ENCODE measurements at regions not wholly inside any gene's neighbourhood (a gene's known extent, or its start where the extent isn't known, plus 50 kb on each side); places are given as distances from the start of the nearest gene placed in this dataset.

- no peak for DNase-seq
These were observed 524.7 kb upstream of the MCTP2 start for GRCh38 chr15:93706495-93707292.

GRCh38 chr15:93705753-93706455 lies 525.5 kb upstream of the MCTP2 start:
- DNase-seq: no peak

- no peak for DNase-seq
These were observed 528.1 kb upstream of the MCTP2 start for GRCh38 chr15:93703092-93703739.

GRCh38 chr15:93700051-93700450 lies 531.3 kb upstream of the MCTP2 start:
- DNase-seq: no peak

- no peak for DNase-seq
These were observed 537.3 kb upstream of the MCTP2 start for GRCh38 chr15:93694033-93694432.

- no peak for DNase-seq
These were observed 547.7 kb upstream of the MCTP2 start for GRCh38 chr15:93683651-93684050.

GRCh38 chr15:93671387-93671943 lies 559.9 kb upstream of the MCTP2 start:
- DNase-seq: no peak

- DNase-seq: no peak
These were observed 560.4 kb upstream of the MCTP2 start for GRCh38 chr15:93670931-93671330.

- no peak for DNase-seq
These were observed 567.0 kb upstream of the MCTP2 start for GRCh38 chr15:93664213-93664956.

- DNase-seq: no peak
These were observed 569.0 kb upstream of the MCTP2 start for GRCh38 chr15:93662162-93662885.

GRCh38 chr15:93658026-93658816 lies 569.2 kb upstream of the RGMA start:
- no peak for DNase-seq

- no peak for DNase-seq
These were observed 567.0 kb upstream of the RGMA start for GRCh38 chr15:93656041-93656440.

GRCh38 chr15:93649691-93650235 lies 560.8 kb upstream of the RGMA start:
- DNase-seq: no peak

- DNase-seq: no peak
These were observed 557.2 kb upstream of the RGMA start for GRCh38 chr15:93646193-93646592.

- no peak for DNase-seq
These were observed 556.6 kb upstream of the RGMA start for GRCh38 chr15:93645594-93645993.

GRCh38 chr15:93644595-93644994 lies 555.6 kb upstream of the RGMA start:
- no peak for DNase-seq

- DNase-seq: no peak
These were observed 551.5 kb upstream of the RGMA start for GRCh38 chr15:93640411-93640962.

- DNase-seq: no peak
These were observed 543.1 kb upstream of the RGMA start for GRCh38 chr15:93631958-93632618.

- no peak for DNase-seq
These were observed 530.6 kb upstream of the RGMA start for GRCh38 chr15:93619597-93619996.

GRCh38 chr15:93617443-93617842 lies 528.4 kb upstream of the RGMA start:
- DNase-seq: no peak

Measured in NCI-H1105 treated with DMSO at 0.1 percent for 48 hours (cell line).